DND-41 (cell line): ENCODE measurements at regions not wholly inside any gene's neighbourhood (a gene's known extent, or its start where the extent isn't known, plus 50 kb on each side); places are given as distances from the start of the nearest gene placed in this dataset.

Experiments
- ATAC-seq: fragments of 200-7000 bp; cut with Tn5 transposase; 3 replicates; pipeline ENCODE4 v1.9.1; 2021; ENCODE audit warnings: low read depth; ENCODE audit not compliant: insufficient read depth
- DNase-seq: peaks from one replicate; pipeline ENCODE4 v3.0.0-alpha.2; 2020
- H2AFZ ChIP-seq: 2 replicates; pipeline ENCODE4 v1.6.0; 2012; ENCODE audit warnings: low read depth, low read length
- H3K27ac ChIP-seq: 2 replicates; pipeline ENCODE4 v1.5.1; 2012; ENCODE audit warnings: low read length, inconsistent platforms
- H3K27me3 ChIP-seq: fragments of 200-600 bp; sonication (generic); 2 replicates; pipeline ENCODE4 v1.6.0; 2012; ENCODE audit warnings: low read length, mild to moderate bottlenecking, inconsistent platforms; ENCODE audit not compliant: insufficient read depth, poor library complexity
- H3K36me3 ChIP-seq: 2 replicates; pipeline ENCODE4 v1.5.1; 2012; ENCODE audit warnings: low read length, inconsistent platforms; ENCODE audit not compliant: insufficient read depth
- H3K4me1 ChIP-seq: 2 replicates; pipeline ENCODE4 v1.5.1; 2012; ENCODE audit warnings: mild to moderate bottlenecking, low read length; ENCODE audit not compliant: insufficient read depth
- H3K4me2 ChIP-seq: 2 replicates; pipeline ENCODE4 v1.6.0; 2012; ENCODE audit warnings: mild to moderate bottlenecking, moderate library complexity, low read length, inconsistent platforms; ENCODE audit not compliant: insufficient read depth
- H3K4me3 ChIP-seq, 2 experiments: fragments of 200-600 bp in 1 of 2; shearing (Covaris generic) in 1 of 2; 2 replicates each; pipeline ENCODE4 v1.5.1; 2012 to 2016; ENCODE audit warnings: inconsistent platforms in 2 of 2, low read length in 2 of 2, mild to moderate bottlenecking in 2 of 2, low read depth in 1 of 2, moderate library complexity in 1 of 2
- H3K79me2 ChIP-seq: 2 replicates; pipeline ENCODE4 v1.6.0; 2012; ENCODE audit warnings: low read length, inconsistent platforms; ENCODE audit not compliant: insufficient read depth
- H3K9ac ChIP-seq: 2 replicates; pipeline ENCODE4 v1.6.0; 2012; ENCODE audit warnings: low read depth, mild to moderate bottlenecking, inconsistent platforms, low read length, moderate library complexity
- H3K9me3 ChIP-seq: 2 replicates; pipeline ENCODE4 v1.5.1; 2012; ENCODE audit warnings: low read length, moderate library complexity, mild to moderate bottlenecking, inconsistent platforms; ENCODE audit not compliant: insufficient read depth, severe bottlenecking
- H4K20me1 ChIP-seq: 2 replicates; pipeline ENCODE4 v1.6.0; 2012; ENCODE audit warnings: low read length; ENCODE audit not compliant: insufficient read depth
- EZH2 ChIP-seq: IDR thresholded peaks from 3 replicates; pipeline ENCODE4 v1.6.1; 2012; ENCODE audit warnings: borderline replicate concordance, low read depth, mild to moderate bottlenecking, moderate library complexity, low read length, inconsistent platforms; ENCODE audit not compliant: severe bottlenecking
- TF ChIP-seq, protein P1 (sequence below): IDR thresholded peaks from 2 replicates; pipeline ENCODE4 v1.5.1; 2012; ENCODE audit warnings: borderline replicate concordance, low read length, moderate library complexity, mild to moderate bottlenecking; ENCODE audit not compliant: poor library complexity, severe bottlenecking; ENCODE audit errors: extremely low read depth

GRCh38 chr12:17372508-17372907, 717.5 kb downstream of the RERGL start:
- Histone ChIP-seq H3K9ac (no peak overlapping the region), H3K36me3 (no peaks in the 10 kb centered on the region), H2AFZ (no peak overlapping the region), H3K4me1 (no peaks in the 10 kb centered on the region), H3K27ac (no peak overlapping the region), H3K9me3 (no peaks in the 10 kb centered on the region), H3K27me3 (no peaks in the 10 kb centered on the region), H3K4me3 (no peak overlapping the region), H4K20me1 (no peaks in the 10 kb centered on the region), H3K4me2 (no peak overlapping the region), H3K79me2 (no peaks in the 10 kb centered on the region)
- ATAC-seq (no peak), DNase-seq (no peak)
- TF ChIP-seq EZH2 = no peak
- TF ChIP-seq, protein P1, sequence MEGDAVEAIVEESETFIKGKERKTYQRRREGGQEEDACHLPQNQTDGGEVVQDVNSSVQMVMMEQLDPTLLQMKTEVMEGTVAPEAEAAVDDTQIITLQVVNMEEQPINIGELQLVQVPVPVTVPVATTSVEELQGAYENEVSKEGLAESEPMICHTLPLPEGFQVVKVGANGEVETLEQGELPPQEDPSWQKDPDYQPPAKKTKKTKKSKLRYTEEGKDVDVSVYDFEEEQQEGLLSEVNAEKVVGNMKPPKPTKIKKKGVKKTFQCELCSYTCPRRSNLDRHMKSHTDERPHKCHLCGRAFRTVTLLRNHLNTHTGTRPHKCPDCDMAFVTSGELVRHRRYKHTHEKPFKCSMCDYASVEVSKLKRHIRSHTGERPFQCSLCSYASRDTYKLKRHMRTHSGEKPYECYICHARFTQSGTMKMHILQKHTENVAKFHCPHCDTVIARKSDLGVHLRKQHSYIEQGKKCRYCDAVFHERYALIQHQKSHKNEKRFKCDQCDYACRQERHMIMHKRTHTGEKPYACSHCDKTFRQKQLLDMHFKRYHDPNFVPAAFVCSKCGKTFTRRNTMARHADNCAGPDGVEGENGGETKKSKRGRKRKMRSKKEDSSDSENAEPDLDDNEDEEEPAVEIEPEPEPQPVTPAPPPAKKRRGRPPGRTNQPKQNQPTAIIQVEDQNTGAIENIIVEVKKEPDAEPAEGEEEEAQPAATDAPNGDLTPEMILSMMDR = no peak

DNA sequence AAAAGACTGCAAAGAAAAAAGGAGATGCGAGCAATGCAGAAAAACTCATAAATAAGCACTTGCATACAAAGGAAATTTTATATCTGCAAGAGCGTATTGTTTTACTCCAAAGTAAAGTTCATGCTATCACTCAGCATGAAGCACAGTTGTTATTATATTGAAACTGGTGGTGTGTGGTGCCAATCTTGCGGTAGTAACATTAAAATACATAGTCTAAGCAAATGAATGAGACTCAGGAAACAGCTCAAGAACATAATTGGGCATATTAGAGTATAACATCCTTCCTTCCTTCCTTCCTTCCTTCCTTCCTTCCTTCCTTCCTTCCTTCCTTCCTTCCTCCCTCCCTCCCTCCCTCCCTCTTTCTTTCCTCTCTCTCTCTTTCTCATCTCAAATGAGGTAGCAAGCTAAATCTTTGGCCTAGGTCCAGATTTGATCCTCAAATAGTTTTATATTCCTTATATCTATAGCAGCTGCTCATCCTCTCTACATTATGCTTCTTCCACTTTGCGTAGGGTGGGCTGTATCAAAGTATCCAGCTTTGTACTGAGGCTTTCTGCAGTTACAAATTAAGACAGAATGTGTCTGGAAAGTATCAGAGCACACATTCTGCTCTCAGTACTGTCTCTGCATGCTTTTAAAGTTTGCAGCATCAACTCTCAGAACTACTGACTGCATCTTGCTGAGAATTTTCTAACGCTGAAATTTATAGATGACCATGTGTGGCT, 718.3 kb downstream of the RERGL start:
- H3K9me3 ChIP-seq = no peaks in the 10 kb centered on the region
- DNase-seq (no peak), ATAC-seq (no peak)
- no peak overlapping the region for H3K27ac ChIP-seq
- no peaks in the 10 kb centered on the region for H3K79me2 ChIP-seq
- no peak overlapping the region for H3K9ac ChIP-seq
- no peaks in the 10 kb centered on the region for H4K20me1 ChIP-seq
- TF ChIP-seq EZH2 = no peak
- TF ChIP-seq, protein P1 = no peak
- H3K4me3 ChIP-seq = no peak overlapping the region
- no peaks in the 10 kb centered on the region for H3K27me3 ChIP-seq
- H2AFZ ChIP-seq = no peak overlapping the region
- H3K4me1 ChIP-seq = no peaks in the 10 kb centered on the region
- H3K4me2 ChIP-seq = no peak overlapping the region
- H3K36me3 ChIP-seq = no peaks in the 10 kb centered on the region

- no peak for ATAC-seq
- Histone ChIP-seq H3K9me3 (no peaks in the 10 kb centered on the region), H2AFZ (no peak overlapping the region), H3K9ac (no peak overlapping the region), H3K27ac (no peak overlapping the region), H3K36me3 (no peaks in the 10 kb centered on the region), H3K4me1 (no peaks in the 10 kb centered on the region), H3K79me2 (no peaks in the 10 kb centered on the region), H3K4me3 (no peak overlapping the region), H3K4me2 (no peak overlapping the region), H4K20me1 (no peaks in the 10 kb centered on the region), H3K27me3 (no peaks in the 10 kb centered on the region)
- no peak for DNase-seq
- no peak for TF ChIP-seq EZH2
- TF ChIP-seq, protein P1 = no peak
Observed at GRCh38 chr12:17370621-17371020, 719.4 kb downstream of the RERGL start.

- Histone ChIP-seq H3K9ac (no peak overlapping the region), H3K9me3 (no peaks in the 10 kb centered on the region), H2AFZ (no peak overlapping the region), H4K20me1 (no peaks in the 10 kb centered on the region), H3K27ac (no peak overlapping the region), H3K79me2 (no peaks in the 10 kb centered on the region), H3K4me3 (no peak overlapping the region), H3K4me1 (no peaks in the 10 kb centered on the region), H3K36me3 (no peaks in the 10 kb centered on the region), H3K4me2 (no peak overlapping the region), H3K27me3 (no peaks in the 10 kb centered on the region)
- no peak for ATAC-seq
- no peak for DNase-seq
- TF ChIP-seq, protein P1 = no peak
Observed at GRCh38 chr12:17369556-17369955, 720.4 kb downstream of the RERGL start.
